Mononuclear cell (primary cell): ENCODE measurements at regions not wholly inside any gene's neighbourhood (a gene's known extent, or its start where the extent isn't known, plus 50 kb on each side); places are given as distances from the start of the nearest gene placed in this dataset.

Experiments used
- H3K27me3 ChIP-seq: 2 replicates; pipeline ENCODE4 v1.6.0; 2011; ENCODE audit warnings: low read length, control low read depth; ENCODE audit not compliant: insufficient read depth
- H3K4me1 ChIP-seq: 2 replicates; pipeline ENCODE4 v1.5.1; 2011; ENCODE audit warnings: mild to moderate bottlenecking, low read length, control low read depth; ENCODE audit not compliant: insufficient read depth
- H3K4me3 ChIP-seq: 2 replicates; pipeline ENCODE4 v1.5.1; 2011; ENCODE audit warnings: mild to moderate bottlenecking, low read length, moderate library complexity
- H3K9me3 ChIP-seq: 2 replicates; pipeline ENCODE4 v1.5.1; 2011; ENCODE audit warnings: low read depth, mild to moderate bottlenecking, control low read depth, low read length

DNA sequence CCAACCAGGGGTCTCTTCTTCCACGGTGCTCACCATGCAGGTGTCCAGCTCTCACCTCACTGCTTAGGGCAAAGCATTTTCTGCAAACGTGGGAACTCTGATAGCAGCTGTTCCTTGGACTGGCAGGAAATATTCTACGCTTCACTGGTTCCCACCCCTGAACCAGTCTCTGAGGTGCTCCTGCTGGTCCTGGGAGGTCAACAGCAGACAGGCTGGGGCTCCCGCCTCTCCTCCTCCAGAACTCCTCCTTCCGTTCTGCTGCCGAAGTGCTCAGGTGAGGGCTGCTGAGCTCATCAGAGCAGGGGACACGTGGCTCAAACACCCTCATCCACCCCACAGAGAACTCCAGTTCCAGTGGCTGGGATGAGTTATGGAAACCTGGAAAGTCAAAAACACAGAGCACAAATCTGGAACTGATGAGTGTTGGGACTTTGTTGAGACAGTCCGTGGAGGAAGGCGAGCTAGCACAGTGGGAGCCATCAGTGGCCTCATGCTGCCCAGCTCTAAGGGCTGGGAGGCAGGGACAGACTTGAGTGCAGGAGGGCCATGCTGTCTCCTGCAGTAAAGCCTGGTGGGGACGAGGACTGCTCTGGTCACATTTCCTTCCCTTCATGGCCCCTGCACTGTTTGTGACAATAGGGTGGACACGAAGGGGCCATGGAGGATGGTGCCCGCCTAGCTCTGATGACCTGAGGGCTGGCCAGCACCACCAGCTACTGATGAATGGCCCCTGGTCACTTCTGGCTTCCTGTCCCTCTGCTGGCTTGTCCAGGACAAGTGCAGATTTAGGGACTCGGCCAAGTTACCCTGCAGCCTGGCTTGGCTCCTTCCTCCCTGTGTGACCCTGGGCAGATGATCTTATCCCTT lies 137.8 kb downstream of the KLF13 start:
- H3K4me3 ChIP-seq, result no peak overlapping the region
- no peaks in the 10 kb centered on the region for H3K9me3 ChIP-seq
- H3K27me3 ChIP-seq, result no peaks in the 10 kb centered on the region
- H3K4me1 ChIP-seq, result peaks cover 4% of the 10 kb centered on the region

DNA sequence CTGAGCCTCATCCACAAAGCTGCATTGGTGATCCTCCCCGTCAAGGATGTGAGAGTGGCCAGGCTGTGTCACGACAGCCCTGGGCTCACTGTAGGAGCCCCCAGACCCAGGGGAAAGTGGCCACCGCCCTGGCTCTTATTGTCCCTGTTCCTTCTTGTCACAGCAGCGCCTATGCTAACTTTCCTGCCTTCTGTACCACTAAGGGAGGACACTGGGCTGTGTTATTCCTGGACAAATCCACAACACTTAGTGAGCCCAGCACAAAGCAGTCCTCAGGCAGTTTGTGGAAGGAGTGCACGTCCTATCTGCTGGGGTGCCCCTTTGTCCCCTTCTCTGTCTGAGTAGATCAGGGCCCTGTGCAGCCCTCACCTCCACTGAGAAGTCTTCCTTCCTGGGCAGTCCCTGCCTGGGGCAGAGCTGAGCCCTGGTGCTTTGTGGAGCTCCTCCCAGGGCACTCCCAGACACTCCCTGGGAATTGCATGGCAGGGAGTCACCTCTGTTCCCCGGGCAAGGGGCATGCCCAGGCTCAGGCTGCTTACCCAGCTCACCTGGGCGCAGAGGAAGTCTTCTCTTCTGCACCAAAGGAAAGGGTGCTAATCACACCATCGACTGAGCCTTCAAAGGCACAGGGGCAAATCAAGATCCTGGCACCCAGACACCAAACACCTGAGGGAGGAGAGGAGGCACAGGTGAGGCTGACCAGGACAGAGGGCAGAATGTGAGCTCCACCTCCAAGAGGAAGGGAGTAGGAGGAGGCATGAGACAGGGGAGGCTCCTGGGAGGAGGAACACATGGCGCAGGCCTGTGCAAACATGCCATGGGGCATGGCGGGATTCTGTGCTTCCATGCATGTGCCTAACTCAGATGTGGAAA lies 138.7 kb downstream of the KLF13 start:
- Histone ChIP-seq H3K9me3 (no peaks in the 10 kb centered on the region), H3K27me3 (no peaks in the 10 kb centered on the region), H3K4me3 (no peak overlapping the region), H3K4me1 (peaks cover 4% of the 10 kb centered on the region)

DNA sequence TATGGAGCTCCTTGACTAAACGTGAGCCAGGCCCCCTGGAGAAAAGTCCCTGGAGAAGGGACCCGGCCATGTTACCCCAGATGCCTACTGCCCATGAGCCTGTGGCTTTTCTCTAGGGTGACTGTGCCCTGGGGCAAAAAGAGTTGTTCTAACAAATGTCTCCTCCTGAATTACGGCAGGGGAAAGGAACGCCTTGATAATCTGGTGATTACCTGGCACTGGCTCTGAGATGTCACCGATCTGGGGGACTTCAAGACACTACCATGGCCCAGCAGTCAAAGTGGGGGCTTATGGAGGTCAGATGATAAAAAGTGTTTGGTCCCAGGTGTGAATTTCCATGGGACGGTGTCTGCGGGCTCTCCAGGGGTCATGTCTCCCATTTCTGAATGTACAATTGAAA lies 140.7 kb downstream of the KLF13 start:
- no peaks in the 10 kb centered on the region for H3K27me3 ChIP-seq
- no peak overlapping the region for H3K4me3 ChIP-seq
- H3K9me3 ChIP-seq, result no peaks in the 10 kb centered on the region
- peaks cover 13% of the 10 kb centered on the region for H3K4me1 ChIP-seq

DNA sequence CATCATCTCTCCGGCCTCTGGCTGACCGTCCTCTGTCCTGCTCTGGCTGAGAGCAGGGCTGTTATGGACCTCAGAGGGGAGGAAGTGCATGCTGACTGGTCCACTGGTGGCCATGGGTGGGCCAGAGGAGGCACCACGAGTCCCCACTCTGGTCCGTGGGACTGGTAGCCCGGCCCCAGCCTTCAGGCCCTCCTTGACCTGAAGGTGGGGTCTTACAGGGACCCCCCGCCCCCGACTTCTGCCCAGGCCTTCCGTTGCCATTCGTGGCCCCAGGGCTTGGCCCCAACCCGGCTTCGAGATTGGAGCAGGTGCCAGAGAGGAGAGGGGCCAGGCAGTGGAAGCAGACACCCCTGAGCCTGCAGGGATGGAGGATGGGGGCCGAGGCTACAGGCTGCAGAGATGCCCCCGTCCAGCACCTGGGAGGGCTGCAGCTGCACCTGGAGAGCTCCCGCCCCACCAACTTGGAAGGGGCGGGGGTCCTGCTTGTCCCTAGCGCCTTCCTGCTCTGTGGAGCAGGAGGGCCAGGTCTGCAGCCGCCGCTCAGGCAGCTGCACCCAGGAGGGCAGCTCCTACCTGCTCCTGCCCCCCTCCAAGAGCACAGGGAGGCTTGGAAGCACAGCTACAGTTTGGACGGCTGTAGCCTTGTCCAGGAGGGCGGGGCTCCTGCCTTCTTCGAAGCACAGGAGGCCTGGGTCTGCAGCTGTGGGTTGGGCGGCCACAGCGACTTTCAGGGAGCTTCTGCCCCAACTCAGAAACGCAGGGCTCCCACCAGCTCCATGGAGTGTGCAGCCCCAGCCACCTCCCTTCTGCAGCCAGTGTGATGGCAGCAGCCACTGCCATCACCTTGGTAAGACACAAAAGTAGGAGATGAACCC lies 142.5 kb downstream of the KLF13 start:
- Histone ChIP-seq H3K9me3 (no peaks in the 10 kb centered on the region), H3K4me3 (no peak overlapping the region), H3K4me1 (peaks cover 31% of the 10 kb centered on the region), H3K27me3 (no peaks in the 10 kb centered on the region)

DNA sequence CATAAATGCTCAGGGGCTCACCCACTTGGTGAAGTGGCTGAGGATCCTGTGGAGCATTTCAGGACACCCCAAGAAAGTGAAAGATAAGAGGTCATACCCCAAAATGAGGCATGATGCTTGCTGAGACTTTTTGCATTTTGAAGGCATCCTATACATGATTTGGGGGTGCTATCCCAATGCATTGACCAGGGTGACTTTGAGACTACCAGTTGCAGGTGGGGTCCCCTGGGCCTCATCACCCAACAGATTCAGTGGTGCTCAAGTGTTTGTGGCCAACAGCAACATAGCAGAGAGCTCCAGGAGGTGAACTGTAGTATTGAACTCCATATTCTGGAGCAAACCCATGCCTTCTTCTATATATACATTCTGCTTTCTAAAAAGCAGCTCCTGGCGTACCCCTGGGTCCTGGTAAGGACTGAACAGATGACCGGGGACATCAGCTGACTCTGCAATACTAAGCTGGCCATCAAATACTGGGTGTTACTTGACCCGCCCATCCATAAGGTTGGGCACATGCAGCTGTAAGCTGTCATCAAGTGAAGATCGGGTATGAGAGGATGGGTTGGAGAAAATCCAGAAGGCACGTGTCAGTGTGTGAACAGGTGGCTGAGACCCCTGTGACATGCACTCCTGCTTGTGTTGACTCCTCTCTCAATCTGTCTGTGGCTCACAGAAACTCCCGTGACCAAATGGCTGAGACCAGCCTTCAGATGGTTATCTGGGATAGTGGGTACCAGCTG lies 143.3 kb downstream of the KLF13 start:
- Histone ChIP-seq H3K9me3 (no peaks in the 10 kb centered on the region), H3K4me3 (no peak overlapping the region), H3K27me3 (no peaks in the 10 kb centered on the region), H3K4me1 (peaks cover 32% of the 10 kb centered on the region)

DNA sequence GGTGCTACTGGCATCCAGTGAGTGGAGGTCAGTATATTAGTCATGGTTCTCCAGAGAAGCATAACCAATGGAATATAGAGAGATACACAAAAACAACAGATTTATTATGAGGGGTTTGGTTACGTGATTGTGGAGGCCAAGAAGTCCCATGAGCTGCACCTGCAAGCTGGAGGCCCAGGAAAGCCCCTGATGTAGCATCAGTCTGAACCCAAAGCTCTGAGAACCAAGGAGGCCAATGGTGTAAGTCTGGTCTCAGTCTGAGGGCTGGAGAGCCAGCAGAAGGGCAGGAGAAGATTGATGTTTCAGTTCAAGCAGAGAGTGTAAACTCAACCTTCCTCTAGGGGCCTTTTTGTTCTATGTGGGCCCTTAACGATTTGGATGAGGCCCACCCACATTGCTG lies 144.1 kb downstream of the KLF13 start:
- Histone ChIP-seq H3K4me1 (peaks cover 32% of the 10 kb centered on the region), H3K27me3 (no peaks in the 10 kb centered on the region), H3K4me3 (no peak overlapping the region), H3K9me3 (no peaks in the 10 kb centered on the region)

DNA sequence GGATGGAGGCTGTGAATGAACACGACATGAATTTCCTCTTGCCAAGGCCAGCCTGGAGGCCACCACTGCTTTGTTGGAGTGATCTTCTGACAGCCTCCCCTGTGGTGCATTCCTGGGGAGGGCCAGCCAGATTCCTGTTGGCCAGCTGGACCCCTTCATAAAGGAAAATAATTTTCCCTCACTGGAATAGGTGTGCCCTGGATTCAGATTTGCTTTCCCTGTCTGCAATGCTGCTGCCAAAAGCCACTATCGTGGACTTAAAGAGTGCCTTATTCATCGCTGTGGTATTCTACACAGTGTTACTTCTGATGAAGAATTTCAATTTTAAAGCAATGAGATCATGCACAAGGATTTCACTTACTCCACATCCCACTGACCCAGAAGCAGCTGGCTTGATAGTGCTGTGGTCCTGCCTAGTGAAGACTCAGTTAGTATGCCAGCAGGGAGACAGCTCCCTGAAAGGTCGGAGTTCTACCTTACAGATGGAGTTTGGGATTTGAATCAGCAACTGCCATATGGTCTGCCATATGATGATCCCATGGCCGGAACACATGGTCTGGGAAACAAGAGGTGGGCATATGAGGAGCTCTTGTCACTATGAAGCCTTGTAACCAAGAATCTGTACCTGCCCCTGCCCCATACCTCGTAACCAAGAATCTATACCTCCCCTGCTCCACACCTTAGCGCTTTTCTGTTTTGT lies 145.2 kb downstream of the KLF13 start:
- Histone ChIP-seq H3K4me1 (peaks cover 32% of the 10 kb centered on the region), H3K4me3 (no peak overlapping the region), H3K27me3 (no peaks in the 10 kb centered on the region), H3K9me3 (no peaks in the 10 kb centered on the region)

DNA sequence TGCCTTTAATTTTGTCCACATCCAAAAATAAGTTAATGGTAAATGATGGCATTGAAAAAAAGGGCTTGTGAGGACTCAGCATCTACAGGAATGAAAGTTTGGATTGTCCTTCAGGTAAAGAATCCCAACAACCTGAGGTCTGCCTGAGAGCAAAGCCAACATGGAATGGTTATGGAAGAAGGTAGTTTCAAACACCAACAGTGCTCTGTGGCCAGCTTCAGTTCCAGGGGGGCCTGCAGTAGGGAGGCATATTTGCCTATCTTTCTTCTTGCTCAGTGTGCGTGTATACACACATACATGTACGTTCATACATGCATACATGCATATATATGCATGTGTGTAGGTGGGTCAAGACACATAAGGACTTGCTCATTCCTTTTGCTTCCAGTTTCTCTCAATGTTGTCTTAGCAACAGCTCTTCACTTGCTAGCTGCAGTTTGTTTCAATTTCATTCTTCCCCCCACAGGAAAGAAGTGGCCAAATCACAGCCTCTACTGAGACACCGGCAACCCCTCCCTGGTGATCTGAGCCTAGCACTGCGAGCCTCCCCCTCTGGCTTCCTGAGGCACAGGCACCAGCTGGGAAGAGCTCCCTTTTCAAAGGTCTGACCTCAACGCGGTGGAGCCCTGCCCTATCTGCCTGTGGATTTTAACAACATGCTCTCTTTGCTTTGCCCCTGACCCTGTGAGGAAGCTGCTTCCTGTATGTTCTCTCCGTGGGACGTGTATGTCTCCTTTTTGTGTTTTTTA lies 146.2 kb downstream of the KLF13 start:
- H3K4me3 ChIP-seq, result no peak overlapping the region
- H3K4me1 ChIP-seq, result peaks cover 29% of the 10 kb centered on the region
- no peaks in the 10 kb centered on the region for H3K27me3 ChIP-seq
- H3K9me3 ChIP-seq, result no peaks in the 10 kb centered on the region

DNA sequence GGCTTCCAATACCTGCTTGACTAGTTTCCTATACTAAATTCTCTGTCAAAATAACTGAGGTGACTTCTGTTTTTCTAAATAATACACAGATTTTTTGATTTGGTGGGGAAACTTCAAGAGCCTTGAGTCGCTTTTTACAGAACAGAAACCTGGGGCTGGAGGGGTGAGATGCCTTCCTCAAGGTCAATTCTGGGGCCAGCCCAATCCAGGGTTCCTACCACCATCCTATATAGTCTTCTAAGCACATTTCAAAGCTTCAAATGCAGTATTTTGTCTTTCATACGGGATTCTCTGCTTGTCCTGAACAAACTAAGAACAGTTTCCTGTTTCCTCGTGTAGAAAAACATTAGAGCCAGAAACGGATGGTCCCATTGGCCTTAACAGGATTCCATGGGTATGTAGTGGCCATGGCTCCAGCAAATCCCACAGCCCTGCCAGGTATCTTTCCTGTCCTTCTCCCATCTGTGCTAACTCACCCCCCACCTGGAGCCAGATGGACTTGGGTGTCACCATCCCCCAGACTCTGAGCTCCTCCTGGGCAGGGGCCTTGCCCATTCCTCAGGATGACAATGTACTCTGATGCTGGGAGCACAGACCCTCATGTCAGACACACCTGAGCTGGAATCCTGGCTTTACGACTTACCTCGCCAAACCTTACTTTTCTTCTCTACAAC lies 146.9 kb downstream of the KLF13 start:
- Histone ChIP-seq H3K4me1 (peaks cover 28% of the 10 kb centered on the region), H3K9me3 (no peaks in the 10 kb centered on the region), H3K27me3 (no peaks in the 10 kb centered on the region), H3K4me3 (no peak overlapping the region)

DNA sequence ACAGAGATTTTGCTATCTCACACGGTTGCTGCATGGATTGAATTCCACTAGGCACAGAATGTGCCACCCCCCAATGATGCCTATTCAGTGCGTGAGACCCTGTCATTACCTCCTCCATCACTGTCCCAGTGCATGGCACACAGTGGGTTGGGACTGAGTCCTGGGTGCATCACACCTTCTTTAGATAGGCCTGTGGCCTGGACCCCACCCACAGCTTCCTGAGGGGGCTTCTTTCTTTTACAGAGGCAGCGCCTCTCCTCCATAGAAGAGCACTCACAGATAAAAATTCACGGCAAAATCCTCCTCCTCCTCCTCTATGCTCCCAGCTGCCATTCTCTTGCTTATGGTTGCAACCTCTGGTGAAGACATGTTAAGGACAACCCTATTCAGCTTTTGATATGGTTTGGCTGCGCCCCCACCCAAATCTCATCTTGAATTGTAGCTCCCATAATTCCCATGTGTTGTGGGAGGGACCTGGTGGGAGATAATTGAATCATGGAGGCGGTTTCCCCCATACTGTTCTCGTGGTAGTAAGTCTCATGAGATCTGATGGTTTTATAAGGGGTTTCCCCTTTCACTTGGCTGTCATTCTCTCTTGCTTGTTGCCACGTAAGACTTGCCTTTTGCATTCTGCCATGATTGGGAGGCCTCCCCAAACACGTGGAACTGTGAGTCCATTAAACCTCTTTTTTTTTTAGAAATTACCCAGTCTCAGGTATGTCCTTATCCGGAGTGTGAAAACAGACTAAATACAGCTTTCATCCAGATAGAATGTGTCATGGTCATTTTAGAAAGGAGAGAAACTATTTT lies 147.6 kb downstream of the KLF13 start:
- Histone ChIP-seq H3K27me3 (no peaks in the 10 kb centered on the region), H3K9me3 (no peaks in the 10 kb centered on the region), H3K4me1 (peaks cover 28% of the 10 kb centered on the region), H3K4me3 (no peak overlapping the region)

DNA sequence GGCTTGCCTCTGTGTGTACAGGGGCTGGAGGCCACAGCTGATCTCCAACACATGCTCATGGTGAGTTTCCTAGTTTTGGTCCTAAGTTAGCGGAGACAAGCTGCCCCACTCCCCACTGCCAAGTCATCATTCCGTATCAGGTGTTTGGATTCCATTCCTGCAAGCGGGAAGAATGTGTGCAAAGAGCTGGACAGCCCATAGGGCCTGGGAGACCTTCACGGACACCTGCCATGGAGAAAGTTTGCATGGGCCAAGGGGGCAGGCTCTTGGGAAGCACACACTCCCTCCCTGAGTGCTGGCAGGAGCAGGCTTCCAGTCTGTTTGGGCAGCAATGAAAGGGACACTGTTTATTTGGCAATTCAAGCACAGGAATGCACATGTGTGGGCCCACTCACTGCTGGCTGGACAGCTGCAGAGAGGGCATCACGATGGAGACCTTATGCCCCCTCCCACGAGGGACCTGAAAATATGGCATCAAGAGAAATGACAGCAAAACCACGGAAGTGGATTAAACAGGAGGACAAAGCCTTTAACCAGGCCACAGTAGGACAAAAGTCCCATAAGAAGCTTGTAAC lies 149.7 kb downstream of the KLF13 start:
- Histone ChIP-seq H3K27me3 (peaks cover 8% of the 10 kb centered on the region), H3K4me3 (no peak overlapping the region), H3K9me3 (no peaks in the 10 kb centered on the region), H3K4me1 (peaks cover 28% of the 10 kb centered on the region)

DNA sequence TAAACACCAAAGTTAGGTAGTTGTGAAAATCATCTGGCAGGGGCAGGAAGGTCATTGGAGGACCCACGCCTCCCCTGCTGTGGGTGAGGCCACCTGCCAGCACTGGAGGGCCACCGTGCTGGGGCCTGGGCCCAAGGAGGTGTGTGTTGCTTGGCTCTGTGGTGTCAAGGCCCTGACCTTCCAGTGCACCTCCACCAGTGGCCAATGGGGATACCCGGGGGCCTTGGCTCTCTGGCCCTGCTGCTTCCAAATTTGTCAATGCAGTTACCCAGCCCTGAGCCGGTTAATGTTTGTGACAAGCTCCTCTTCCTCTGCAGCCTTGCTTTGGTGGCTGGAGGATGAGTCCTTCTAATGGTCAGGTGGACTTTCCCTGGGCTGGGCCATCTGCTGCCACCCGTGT lies 150.2 kb downstream of the KLF13 start:
- peaks cover 10% of the 10 kb centered on the region for H3K27me3 ChIP-seq
- no peak overlapping the region for H3K4me3 ChIP-seq
- peaks cover 25% of the 10 kb centered on the region for H3K4me1 ChIP-seq
- H3K9me3 ChIP-seq, result no peaks in the 10 kb centered on the region
